CD4-positive, alpha-beta T cell treated with Interleukin-10 for 1 hour (primary cell): ENCODE measurements at regions not wholly inside any gene's neighbourhood (a gene's known extent, or its start where the extent isn't known, plus 50 kb on each side); places are given as distances from the start of the nearest gene placed in this dataset.
"Not testable (repeated sequence)": the region's sequence is repeated elsewhere in the genome, so short reads cannot be mapped to it uniquely, and the experiment has no call there.

Experiments used
- DNase-seq: peaks from one replicate; pipeline ENCODE4 v3.0.0-alpha.2; 2020

- no peak for DNase-seq
Observed at GRCh38 chr13:31385540-31385939, 185.8 kb downstream of the B3GLCT start.

- DNase-seq = no peak
Observed at GRCh38 chr13:31394506-31394905, 194.7 kb downstream of the B3GLCT start.

- DNase-seq = no peak
Observed at GRCh38 chr13:31395090-31395489, 195.3 kb downstream of the B3GLCT start.

- DNase-seq = no peak
Observed at GRCh38 chr13:31399690-31400089, 199.9 kb downstream of the B3GLCT start.

- DNase-seq = not testable (repeated sequence)
Observed at GRCh38 chr13:31403711-31404110, 203.9 kb downstream of the B3GLCT start.

- no peak for DNase-seq
Observed at GRCh38 chr13:31408927-31409326, 209.2 kb downstream of the B3GLCT start.

- DNase-seq = no peak
Observed at GRCh38 chr13:31409678-31410356, 210.0 kb downstream of the B3GLCT start.

- DNase-seq = no peak
Observed at GRCh38 chr13:31413516-31413915, 213.7 kb downstream of the B3GLCT start.

- DNase-seq = no peak
Observed at GRCh38 chr13:31416066-31416465, 216.3 kb downstream of the B3GLCT start.

- DNase-seq = no peak
Observed at GRCh38 chr13:31418186-31418585, 218.4 kb downstream of the B3GLCT start.

GRCh38 chr13:31421756-31422155 is 222.0 kb downstream of the B3GLCT start:
- DNase-seq = no peak

- DNase-seq = peak; percentile 55
Observed at GRCh38 chr13:31424130-31424729, 224.5 kb downstream of the B3GLCT start.

- DNase-seq = no peak
Observed at GRCh38 chr13:31426395-31426794, 226.6 kb downstream of the B3GLCT start.

- no peak for DNase-seq
Observed at GRCh38 chr13:31427151-31428100, 227.7 kb downstream of the B3GLCT start.

GRCh38 chr13:31431722-31432137 is 232.0 kb downstream of the B3GLCT start:
- DNase-seq = peak; percentile 46

- no peak for DNase-seq
Observed at GRCh38 chr13:31433207-31433606, 233.4 kb downstream of the B3GLCT start.

GRCh38 chr13:31433746-31434145 is 234.0 kb downstream of the B3GLCT start:
- no peak for DNase-seq

- DNase-seq = no peak
Observed at GRCh38 chr13:31434613-31435012, 234.8 kb downstream of the B3GLCT start.

- DNase-seq = no peak
Observed at GRCh38 chr13:31435536-31435935, 235.8 kb downstream of the B3GLCT start.

GRCh38 chr13:31436478-31436877 is 236.7 kb downstream of the B3GLCT start:
- no peak for DNase-seq

GRCh38 chr13:31437975-31438374 is 238.2 kb downstream of the B3GLCT start:
- DNase-seq = no peak

- DNase-seq = no peak
Observed at GRCh38 chr13:31440132-31440531, 240.4 kb downstream of the B3GLCT start.

- no peak for DNase-seq
Observed at GRCh38 chr13:31441800-31442510, 242.2 kb downstream of the B3GLCT start.
